Stimulated activated CD4-positive, alpha-beta T cell treated with anti-CD3 and anti-CD28 coated beads, Interleukin-2, amount 100 ng/mL, for 24 hours (primary cell): ENCODE measurements at regions not wholly inside any gene's neighbourhood (a gene's known extent, or its start where the extent isn't known, plus 50 kb on each side); places are given as distances from the start of the nearest gene placed in this dataset.

Experiments used
- DNase-seq, 2 donors: peaks; one replicate each; pipeline ENCODE4 v3.0.0-alpha.2; 2020

DNA sequence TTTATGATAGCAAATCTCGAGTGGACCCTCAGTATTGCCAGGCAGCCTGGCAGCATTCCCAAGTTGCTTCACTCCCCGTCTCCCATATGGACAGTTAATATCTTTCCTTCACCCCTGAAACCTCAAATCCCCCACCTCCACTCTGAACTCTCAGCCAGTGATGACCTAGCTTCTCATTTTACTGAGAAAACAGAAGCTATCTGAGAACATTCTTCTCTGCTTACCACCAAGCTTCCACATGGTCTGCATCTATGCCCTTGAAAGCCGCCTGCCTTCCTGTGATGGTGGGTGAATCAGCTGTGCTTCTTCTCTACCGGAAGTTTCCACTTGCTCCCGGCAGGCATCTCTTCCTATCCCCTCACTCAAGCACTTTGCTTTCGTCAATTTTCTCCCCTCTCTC is 529.2 kb downstream of the EPHA4 start:
- DNase-seq, result no peak

DNA sequence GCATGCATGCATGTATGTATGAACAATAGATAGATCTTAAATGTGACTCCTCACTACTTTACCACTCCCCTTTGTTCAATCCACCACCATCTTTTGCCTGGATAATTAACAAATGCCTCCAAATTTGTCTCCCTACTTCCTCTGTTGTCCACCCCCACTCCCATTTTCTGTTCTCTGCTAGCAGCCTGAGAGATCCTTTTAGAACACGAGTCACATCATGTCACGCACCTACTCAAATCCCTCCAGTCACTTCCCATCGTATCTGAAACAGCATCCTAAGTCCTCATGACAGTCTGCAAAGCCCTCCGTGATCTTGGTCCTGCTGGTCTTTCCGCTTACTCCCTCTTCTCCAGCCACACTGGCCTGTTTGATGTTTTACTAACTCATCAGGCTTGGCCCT is 527.3 kb downstream of the EPHA4 start:
- no peak for DNase-seq

DNA sequence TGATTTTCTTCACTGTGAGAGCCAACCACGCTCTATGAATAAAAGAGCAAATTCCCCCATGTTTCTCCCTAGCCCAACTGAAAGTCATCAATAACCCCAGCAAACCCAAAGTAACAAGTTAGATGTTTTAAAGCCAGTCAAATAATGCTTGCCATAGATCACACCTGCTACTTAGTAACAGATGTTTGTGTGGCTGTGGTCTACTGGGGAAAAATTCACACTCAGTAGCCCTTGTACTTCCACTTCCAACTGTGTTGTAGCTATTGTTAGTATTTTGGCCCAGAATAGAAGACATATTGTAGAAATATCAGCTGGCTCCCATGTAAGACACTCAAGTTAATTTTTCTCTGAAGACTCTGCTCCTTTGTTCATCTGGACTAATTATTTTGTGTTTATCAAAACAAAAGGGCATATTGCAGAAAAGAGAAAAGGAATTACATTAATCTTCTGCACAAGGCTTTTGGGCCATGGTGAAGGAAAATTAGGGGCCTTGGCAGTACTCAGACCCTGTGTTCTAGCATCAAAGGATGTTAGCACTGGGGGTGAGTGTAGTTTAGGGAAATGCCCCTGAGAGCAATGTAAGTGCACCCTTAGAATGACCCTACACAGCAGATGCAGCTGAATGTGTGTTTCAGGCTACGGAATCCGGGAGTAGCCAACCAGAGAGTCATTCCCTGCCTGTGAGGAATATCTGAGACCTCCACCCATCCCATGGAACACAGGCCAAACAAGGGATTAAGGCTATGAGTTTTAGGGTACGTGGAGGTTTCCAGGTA is 521.9 kb downstream of the EPHA4 start:
- no peak for DNase-seq

- DNase-seq, result no peak
These were observed 520.9 kb downstream of the EPHA4 start for GRCh38 chr2:221051162-221051561.

DNA sequence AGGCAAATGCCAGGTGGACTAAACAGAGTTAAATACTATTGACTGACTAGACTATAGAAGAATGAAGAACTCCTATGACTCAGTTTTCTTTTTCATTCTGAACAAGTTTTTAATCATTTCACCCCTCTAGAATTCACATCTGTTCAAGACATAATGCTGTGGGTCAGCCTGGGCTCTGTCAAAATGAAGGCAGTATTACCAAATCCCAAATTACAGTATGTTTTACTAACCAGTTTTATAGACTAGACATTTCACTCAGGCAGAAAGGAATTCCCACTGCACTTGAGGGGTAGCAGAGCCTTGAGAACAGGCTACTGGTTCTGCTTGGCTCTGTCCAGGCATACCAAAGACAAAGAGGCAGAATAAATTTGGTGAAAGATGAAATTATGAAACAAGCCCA is 511.7 kb downstream of the EPHA4 start:
- no peak for DNase-seq

- no peak for DNase-seq
These were observed 508.5 kb downstream of the EPHA4 start for GRCh38 chr2:221063568-221063967.

GRCh38 chr2:221064058-221064854 is 507.8 kb downstream of the EPHA4 start:
- no peak for DNase-seq

GRCh38 chr2:221064880-221065279 is 507.2 kb downstream of the EPHA4 start:
- DNase-seq, result no peak

DNA sequence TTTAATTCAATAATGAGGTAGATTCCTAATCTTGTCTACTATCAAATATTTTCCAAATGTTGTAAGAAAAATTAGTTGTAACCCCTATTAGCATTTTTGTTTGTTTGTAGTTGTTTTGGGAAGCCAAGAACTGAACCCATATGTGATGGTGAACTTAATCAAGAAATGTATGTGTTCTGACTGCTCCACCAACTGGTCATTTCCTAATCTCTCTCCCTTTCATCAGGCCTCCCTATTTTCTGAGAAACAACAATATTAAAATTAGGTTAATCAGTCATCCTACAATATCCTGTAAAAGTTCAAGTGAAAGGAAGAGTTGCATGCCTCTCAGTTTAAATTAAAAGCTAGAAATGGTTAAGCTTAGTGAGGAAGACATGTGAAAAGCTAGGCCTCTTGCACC is 504.0 kb downstream of the EPHA4 start:
- no peak for DNase-seq

DNA sequence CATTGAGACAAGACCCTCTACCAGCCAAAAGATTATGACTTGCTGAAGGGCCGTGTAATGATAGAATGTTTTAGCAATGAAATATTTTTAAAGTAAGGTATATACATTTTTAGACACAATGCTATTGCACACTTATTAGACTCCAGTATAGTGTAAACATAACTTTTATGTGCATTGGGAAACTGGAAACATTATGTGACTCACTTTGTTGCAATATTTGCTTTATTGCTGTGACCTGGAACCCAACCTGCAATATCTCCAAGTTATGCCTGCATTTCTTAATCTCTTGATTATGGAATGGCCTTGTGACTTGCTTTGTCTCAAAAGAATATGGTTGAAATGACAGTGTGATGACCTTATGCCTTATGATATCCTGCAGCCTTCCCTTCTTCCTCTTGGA is 502.0 kb downstream of the EPHA4 start:
- no peak for DNase-seq

DNA sequence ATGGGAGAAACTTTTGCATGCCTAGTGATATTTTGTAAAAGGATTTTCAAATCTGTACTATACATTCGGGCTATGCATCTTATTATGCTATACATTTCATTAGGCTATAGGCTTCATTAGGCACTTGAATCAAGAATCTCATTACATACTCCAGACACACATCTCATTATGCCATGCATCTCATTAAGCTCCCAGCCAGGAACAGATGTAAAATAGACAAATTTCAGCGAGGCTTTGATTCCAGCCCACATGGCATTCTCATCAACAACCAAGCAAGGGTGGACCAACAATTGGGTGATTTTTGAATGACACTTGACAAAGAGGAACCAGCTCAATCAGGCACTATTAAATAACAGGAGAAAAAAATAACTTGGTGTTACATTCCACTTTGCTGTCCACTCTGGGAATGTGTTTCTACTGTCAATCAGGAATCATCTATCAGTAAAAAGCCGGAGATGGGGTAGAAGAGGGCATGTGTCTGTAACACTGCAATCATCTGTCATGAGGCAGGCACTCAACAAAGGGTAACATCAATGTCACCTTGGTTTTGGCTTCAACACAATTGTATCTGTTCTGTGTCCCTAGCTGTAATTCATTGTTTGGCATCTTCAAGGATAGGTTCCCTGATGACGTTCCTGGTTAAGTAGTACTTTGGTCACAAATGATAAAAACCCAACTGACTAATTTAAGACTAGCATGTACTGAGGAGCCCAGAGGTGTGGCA is 498.6 kb downstream of the EPHA4 start:
- DNase-seq, result no peak

DNA sequence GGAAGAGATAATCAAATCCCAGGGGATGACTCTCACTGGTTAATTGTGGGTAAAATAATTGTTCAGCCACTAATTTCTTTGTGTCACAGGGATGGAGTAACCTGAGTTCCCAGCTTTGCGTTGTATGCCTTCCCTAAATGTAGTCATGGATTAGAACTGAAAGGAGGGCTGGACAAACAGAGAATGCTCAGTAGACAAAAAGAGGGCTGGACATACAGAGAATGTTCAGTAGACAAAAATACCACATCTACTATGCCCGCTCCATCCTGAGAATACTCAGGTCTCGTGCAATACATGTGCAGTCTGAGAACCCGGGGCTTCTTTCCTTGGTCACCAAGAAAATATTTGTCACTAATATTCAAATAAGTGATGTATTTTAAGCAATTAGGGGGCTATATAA is 497.9 kb downstream of the EPHA4 start:
- DNase-seq, result no peak

GRCh38 chr2:221075203-221075602 is 496.9 kb downstream of the EPHA4 start:
- DNase-seq, result no peak

DNA sequence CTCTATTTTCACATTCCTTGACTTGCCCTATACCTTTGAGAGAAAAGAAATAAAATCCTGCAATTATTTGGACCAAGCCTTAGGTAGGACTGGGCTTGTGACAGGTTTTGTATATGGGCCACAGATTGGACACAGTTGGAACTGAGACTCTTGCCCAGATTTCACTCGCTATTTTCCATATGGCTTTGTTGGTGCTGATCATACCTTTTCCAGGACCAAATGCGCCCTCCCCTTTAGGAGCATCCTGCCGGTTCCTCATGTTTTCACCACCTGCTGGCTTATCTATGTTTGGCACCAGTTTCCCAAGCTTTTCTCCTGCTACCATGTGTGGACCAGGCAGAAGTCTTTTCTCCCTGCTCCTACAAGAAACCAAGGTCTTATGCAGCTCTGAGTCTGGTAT is 494.9 kb downstream of the EPHA4 start:
- DNase-seq, result no peak

- no peak for DNase-seq
These were observed 494.3 kb downstream of the EPHA4 start for GRCh38 chr2:221077799-221078198.

DNA sequence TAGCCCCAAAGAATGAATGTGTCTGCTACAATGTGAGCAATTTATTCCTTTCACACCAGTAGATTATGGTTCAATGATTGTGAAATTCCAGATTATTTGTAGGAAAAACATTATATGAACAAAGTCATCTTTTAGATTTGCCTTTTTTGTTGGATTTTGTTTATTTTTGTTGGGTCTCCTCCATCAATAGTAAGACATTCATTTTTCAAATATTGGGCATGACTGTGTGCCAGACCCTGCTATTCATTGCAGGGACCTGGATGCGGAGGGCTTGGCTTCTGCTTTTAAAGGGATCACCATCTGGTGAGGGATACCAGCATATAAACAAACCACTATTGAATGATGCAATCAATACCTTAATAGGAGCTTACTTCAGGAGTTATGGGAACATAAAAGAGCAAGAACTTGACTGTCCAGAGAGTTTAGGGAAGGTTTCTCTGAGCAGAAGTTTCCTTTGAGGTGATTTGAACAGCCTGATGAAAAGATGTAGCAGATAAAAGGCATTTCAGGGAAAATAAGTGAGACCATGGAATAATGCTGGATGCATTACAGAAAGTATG is 486.7 kb downstream of the EPHA4 start:
- DNase-seq, result no peak

DNA sequence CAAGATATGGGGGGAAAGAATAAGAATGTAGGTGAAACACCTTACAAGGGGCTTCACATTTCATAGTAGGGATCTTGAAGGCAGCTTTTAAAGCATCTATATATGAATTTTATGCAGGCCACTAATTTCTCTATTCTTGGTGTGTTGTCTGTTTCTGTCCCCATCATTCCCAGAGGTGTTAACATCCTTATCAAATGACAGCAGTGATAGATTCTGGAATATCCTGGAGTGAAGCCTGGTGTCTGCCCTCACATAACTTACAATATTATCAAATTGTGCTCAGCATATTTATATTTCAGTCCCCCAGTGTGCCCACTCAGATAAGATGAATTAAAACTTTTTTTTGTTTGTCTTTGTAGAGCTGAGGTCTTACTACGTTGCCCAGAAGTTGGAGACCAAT is 486.2 kb downstream of the EPHA4 start:
- no peak for DNase-seq

- no peak for DNase-seq
These were observed 484.3 kb downstream of the EPHA4 start for GRCh38 chr2:221087779-221088178.

DNA sequence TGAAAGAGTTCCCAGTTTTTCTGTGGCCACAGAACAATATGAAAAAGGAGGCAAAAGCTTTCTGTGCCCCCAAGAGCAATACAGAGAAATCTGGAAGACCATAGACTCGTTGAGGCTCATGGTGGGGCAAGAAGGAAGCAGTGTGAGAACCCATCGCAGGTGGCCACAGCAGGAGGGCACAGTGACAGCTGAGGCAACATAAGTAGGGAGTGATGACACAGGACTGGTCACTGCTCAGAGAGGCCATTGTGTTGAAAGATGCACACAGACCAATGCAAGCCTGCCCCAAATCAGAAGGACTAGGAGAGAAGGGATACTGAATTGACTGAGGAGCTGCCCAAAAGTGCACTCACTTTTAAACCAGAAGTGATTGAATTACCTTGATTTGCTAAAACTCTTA is 483.6 kb downstream of the EPHA4 start:
- DNase-seq, result no peak

GRCh38 chr2:221095356-221095755 is 476.7 kb downstream of the EPHA4 start:
- DNase-seq, result no peak

- DNase-seq, result no peak
These were observed 475.2 kb downstream of the EPHA4 start for GRCh38 chr2:221096706-221097567.

- DNase-seq, result no peak
These were observed 474.6 kb downstream of the EPHA4 start for GRCh38 chr2:221097568-221097915.

DNA sequence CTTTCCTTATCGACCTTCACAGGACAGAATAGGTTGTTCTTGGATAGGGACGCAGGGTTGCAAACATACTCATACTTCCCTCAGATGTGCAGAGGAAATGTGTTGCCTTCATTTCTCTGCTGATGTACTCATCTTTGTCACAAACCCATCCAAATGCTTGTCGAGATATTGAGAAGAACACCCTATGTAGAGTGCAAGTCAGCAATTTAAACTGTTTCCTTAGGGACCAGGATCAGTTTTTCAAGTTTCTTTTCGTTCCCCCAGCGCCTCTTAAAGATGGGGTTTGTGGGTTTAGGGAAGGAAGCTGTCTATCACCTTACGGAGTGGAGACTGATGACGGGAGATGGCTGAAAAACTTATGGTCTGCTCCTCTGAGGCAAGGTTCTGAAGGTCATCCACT is 474.2 kb downstream of the EPHA4 start:
- no peak for DNase-seq
